ENCODE measurements at regions not wholly inside any gene's neighbourhood (a gene's known extent, or its start where the extent isn't known, plus 50 kb on each side); places are given as distances from the start of the nearest gene placed in this dataset.

- peaks cover 22% of the 10 kb centered on the region for H3K27me3 Mint-ChIP-seq (ENCODE audit: low read depth)
- TF ChIP-seq CTCF (conservative IDR thresholded peaks at IDR 0.05), result no peak
Measured at GRCh38 chr20:58070664-58071196, 157.7 kb downstream of the ANKRD60 start.

More at GRCh38 chr20:58070664-58071196, 157.7 kb downstream of the ANKRD60 start:
- H4K8ac ChIP-seq (replicated peaks; ENCODE audit: insufficient read length, low read depth, low read length), result no peak overlapping the region
- no peak overlapping the region for H2AFZ ChIP-seq (ENCODE audit: low read length)
- no peak overlapping the region for H2BK5ac ChIP-seq (ENCODE audit: insufficient read length, low read length)
- WGBS (ENCODE audit: extremely low coverage, insufficient read length, low lambda C conversion rate), result no CpG with 5 or more reads among the region's 11 CpGs
- no peaks in the 10 kb centered on the region for H3K23me2 ChIP-seq (ENCODE audit: insufficient read length, low read depth, low read length, poor library complexity, severe bottlenecking)
- no peaks in the 10 kb centered on the region; the same call in 1 of the 2 replicates for H3K4me1 ChIP-seq (ENCODE audit: insufficient read depth, low read length)
- H3K9ac ChIP-seq (ENCODE audit: extremely low read depth, insufficient read length, low read length), result no peak overlapping the region
- H4K20me1 ChIP-seq (ENCODE audit: control insufficient read depth, insufficient read depth, insufficient read length), result no peaks in the 10 kb centered on the region
- H3K4me2 ChIP-seq (ENCODE audit: insufficient read depth, insufficient read length, low read length), result no peak overlapping the region
- no peaks in the 10 kb centered on the region for H3K9me3 ChIP-seq (ENCODE audit: control insufficient read depth, low read depth, low read length)
- Mint-ChIP-seq H3K9me3 (peaks cover 0 to 2% of the 10 kb centered on the region in 2 experiments; a peak in 2 of 5 replicates), H3K4me3 (no peak overlapping the region), H3K27ac (no peak overlapping the region; a peak in 1 of 7 replicates), H3K4me1 (peaks cover 6 to 9% of the 10 kb centered on the region in 2 experiments), H3K36me3 (ENCODE audit: insufficient read depth in 1 of 3, low read depth in 3 of 3) (no peaks in the 10 kb centered on the region; a peak in 1 of 7 replicates)
- H3T11ph ChIP-seq (ENCODE audit: low read length), result no peak overlapping the region
- H3K27ac ChIP-seq (ENCODE audit: insufficient read length, low read depth, low read length), result no peak overlapping the region
- no peak overlapping the region for H2BK20ac ChIP-seq (ENCODE audit: low read depth, low read length, poor library complexity, severe bottlenecking)
- no peak overlapping the region for H3K4ac ChIP-seq (ENCODE audit: low read depth, low read length)
- no peak overlapping the region for H2BK120ac ChIP-seq (ENCODE audit: low read depth, low read length, poor library complexity, severe bottlenecking)
- H3K56ac ChIP-seq (ENCODE audit: insufficient read length, low read depth, low read length), result no peak overlapping the region
- H2BK15ac ChIP-seq (ENCODE audit: low read depth, low read length), result no peak overlapping the region
- no peaks in the 10 kb centered on the region for H3K79me1 ChIP-seq (ENCODE audit: insufficient read depth, low read depth, low read length, poor library complexity, severe bottlenecking)
- no peaks in the 10 kb centered on the region for H3K27me3 ChIP-seq (ENCODE audit: insufficient read depth, low read length)
- H2BK12ac ChIP-seq (ENCODE audit: insufficient read length, low read depth, low read length), result no peak overlapping the region
- no peak overlapping the region for H3K18ac ChIP-seq (ENCODE audit: insufficient read length, low read depth, low read length)
- no peaks in the 10 kb centered on the region for H3K79me2 ChIP-seq (ENCODE audit: insufficient read depth, low read length)
- no peak overlapping the region for H3K14ac ChIP-seq (ENCODE audit: insufficient read depth, low read length)
- DNase-seq, result no peak
- H3K23ac ChIP-seq (ENCODE audit: insufficient read length, low read depth, low read length), result no peak overlapping the region
- no peak overlapping the region for H2AK5ac ChIP-seq (ENCODE audit: insufficient read length, low read length)
- H4K91ac ChIP-seq (ENCODE audit: insufficient read length, low read depth, low read length), result no peak overlapping the region
- H4K5ac ChIP-seq (ENCODE audit: insufficient read length, low read depth, low read length), result no peak overlapping the region
